Fibroblast of skin of left biceps (primary cell): ENCODE measurements at regions not wholly inside any gene's neighbourhood (a gene's known extent, or its start where the extent isn't known, plus 50 kb on each side); places are given as distances from the start of the nearest gene placed in this dataset.
"Not testable (repeated sequence)": the region's sequence is repeated elsewhere in the genome, so short reads cannot be mapped to it uniquely, and the experiment has no call there.

ENCODE experiments used
- DNase-seq, 2 experiments: peaks; one replicate each; pipeline ENCODE4 v3.0.0-alpha.2; 2013; ENCODE audit warnings: low read depth in 2 of 2

- DNase-seq: no peak
These were observed 55.1 kb upstream of the STARD13 start for GRCh38 chr13:33340631-33341030.

- no peak for DNase-seq
These were observed 56.4 kb upstream of the STARD13 start for GRCh38 chr13:33341861-33342452.

- DNase-seq: no peak
These were observed 60.3 kb upstream of the STARD13 start for GRCh38 chr13:33345842-33346241.

GRCh38 chr13:33347861-33348260 is 62.3 kb upstream of the STARD13 start:
- DNase-seq: no peak

GRCh38 chr13:33348366-33348765 is 62.8 kb upstream of the STARD13 start:
- peak; percentile 31 to 39 for DNase-seq

GRCh38 chr13:33349288-33349985 is 63.9 kb upstream of the STARD13 start:
- no peak for DNase-seq

GRCh38 chr13:33349986-33350826 is 64.7 kb upstream of the STARD13 start:
- DNase-seq: no peak

- no peak for DNase-seq
These were observed 65.8 kb upstream of the STARD13 start for GRCh38 chr13:33351319-33351718.

- DNase-seq: no peak
These were observed 66.5 kb upstream of the STARD13 start for GRCh38 chr13:33352041-33352440.

GRCh38 chr13:33352526-33352925 is 67.0 kb upstream of the STARD13 start:
- no peak for DNase-seq

GRCh38 chr13:33353210-33353609 is 67.7 kb upstream of the STARD13 start:
- DNase-seq: no peak

GRCh38 chr13:33353646-33354045 is 68.1 kb upstream of the STARD13 start:
- DNase-seq: no peak

- no peak for DNase-seq
These were observed 69.8 kb upstream of the STARD13 start for GRCh38 chr13:33355201-33355895.

GRCh38 chr13:33358076-33358475 is 72.5 kb upstream of the STARD13 start:
- not testable (repeated sequence) for DNase-seq

- no peak for DNase-seq
These were observed 77.6 kb upstream of the STARD13 start for GRCh38 chr13:33362986-33363727.

GRCh38 chr13:33364192-33364591 is 78.6 kb upstream of the STARD13 start:
- DNase-seq: no peak

GRCh38 chr13:33366469-33367062 is 81.0 kb upstream of the STARD13 start:
- no peak for DNase-seq

- DNase-seq: peak; percentile 39 to 40
These were observed 81.8 kb upstream of the STARD13 start for GRCh38 chr13:33367171-33367895.

- DNase-seq: no peak
These were observed 82.4 kb upstream of the STARD13 start for GRCh38 chr13:33367926-33368325.

- no peak for DNase-seq
These were observed 83.5 kb upstream of the STARD13 start for GRCh38 chr13:33369073-33369472.
